ENCODE measurements at regions not wholly inside any gene's neighbourhood (a gene's known extent, or its start where the extent isn't known, plus 50 kb on each side); places are given as distances from the start of the nearest gene placed in this dataset.

GRCh38 chr16:73847090-73847489 lies 449.5 kb upstream of the PSMD7 start:
- Histone ChIP-seq H3K9me3 (ENCODE audit: control insufficient read depth, low read depth, low read length) (no peaks in the 10 kb centered on the region), H3K9ac (ENCODE audit: control insufficient read depth, extremely low read depth, insufficient read depth, low read length) (no peak overlapping the region), H3K36me3 (ENCODE audit: control insufficient read depth in 2 of 2, extremely low read depth in 1 of 2, insufficient read depth in 2 of 2, low read length in 2 of 2) (no peaks in the 10 kb centered on the region), H3K27ac (ENCODE audit: control insufficient read depth, insufficient read depth, low read length) (no peak overlapping the region), H3K4me2 (ENCODE audit: control insufficient read depth, extremely low read depth, insufficient read depth, low read depth, low read length) (no peak overlapping the region), H3K9me1 (ENCODE audit: control insufficient read depth, extremely low read depth, insufficient read depth, low read length) (no peaks in the 10 kb centered on the region), H2AFZ (ENCODE audit: control insufficient read depth, low read length) (no peak overlapping the region), H3K79me2 (ENCODE audit: control insufficient read depth, insufficient read depth, low read length) (no peaks in the 10 kb centered on the region), H3K4me3 (ENCODE audit: control insufficient read depth in 2 of 3, extremely low read depth in 1 of 3, insufficient read depth in 2 of 3, low read depth in 1 of 3, low read length in 3 of 3) (no peak overlapping the region), H3K4me1 (ENCODE audit: control insufficient read depth, extremely low read depth, insufficient read depth, low read length) (no peaks in the 10 kb centered on the region), H3K27me3 (ENCODE audit: control insufficient read depth, extremely low read depth, insufficient read depth, low read length) (no peaks in the 10 kb centered on the region), H4K20me1 (ENCODE audit: control insufficient read depth, extremely low read depth, insufficient read depth, low read length) (no peaks in the 10 kb centered on the region)
- FAIRE-seq (no peak), DNase-seq (ENCODE audit: low read depth, low spot score) (no peak)
- dilution Hi-C loops (cut with MboI; ENCODE audit: extremely low pct_ligation_motif_present, low sequenced_read_pairs): no loop called here
- TF ChIP-seq CTCF (optimal IDR thresholded peaks at IDR 0.05 in 1 of 3, IDR thresholded peaks at IDR 0.05 in 1 of 3, conservative IDR thresholded peaks at IDR 0.05 in 1 of 3; ENCODE audit: extremely low read depth in 1 of 3, insufficient read depth in 2 of 3, low read length in 3 of 3) (no peak), EZH2 (IDR thresholded peaks at IDR 0.05; ENCODE audit: low read length) (no peak)

DNA sequence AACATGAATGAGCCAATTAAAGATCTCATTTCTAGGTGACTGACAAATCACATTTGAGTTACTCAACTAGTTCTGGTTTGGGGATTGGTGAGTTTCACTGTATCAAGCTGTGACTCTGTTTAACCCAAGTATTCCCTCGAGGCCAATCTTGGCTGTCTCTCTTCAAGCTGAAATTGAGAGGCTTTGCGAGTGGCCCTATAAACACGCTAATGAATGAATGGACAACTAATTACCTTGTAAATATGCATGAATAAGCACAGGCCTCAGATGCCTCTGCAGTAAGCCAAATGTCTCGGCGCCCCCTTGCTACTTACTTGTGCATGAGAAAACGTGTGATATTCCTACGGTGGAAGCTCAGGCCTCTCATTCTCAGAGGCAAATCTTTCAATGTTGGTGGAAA lies 450.3 kb upstream of the PSMD7 start:
- Histone ChIP-seq H3K9me1 (ENCODE audit: control insufficient read depth, extremely low read depth, insufficient read depth, low read length) (no peaks in the 10 kb centered on the region), H2AFZ (ENCODE audit: control insufficient read depth, low read length) (no peak overlapping the region), H3K9ac (ENCODE audit: control insufficient read depth, extremely low read depth, insufficient read depth, low read length) (no peak overlapping the region), H3K79me2 (ENCODE audit: control insufficient read depth, insufficient read depth, low read length) (no peaks in the 10 kb centered on the region), H3K4me1 (ENCODE audit: control insufficient read depth, extremely low read depth, insufficient read depth, low read length) (no peaks in the 10 kb centered on the region), H3K4me3 (ENCODE audit: control insufficient read depth in 2 of 3, extremely low read depth in 1 of 3, insufficient read depth in 2 of 3, low read depth in 1 of 3, low read length in 3 of 3) (no peak overlapping the region), H3K27ac (ENCODE audit: control insufficient read depth, insufficient read depth, low read length) (no peak overlapping the region), H3K4me2 (ENCODE audit: control insufficient read depth, extremely low read depth, insufficient read depth, low read depth, low read length) (no peak overlapping the region), H3K27me3 (ENCODE audit: control insufficient read depth, extremely low read depth, insufficient read depth, low read length) (no peaks in the 10 kb centered on the region), H4K20me1 (ENCODE audit: control insufficient read depth, extremely low read depth, insufficient read depth, low read length) (no peaks in the 10 kb centered on the region), H3K36me3 (ENCODE audit: control insufficient read depth in 2 of 2, extremely low read depth in 1 of 2, insufficient read depth in 2 of 2, low read length in 2 of 2) (no peaks in the 10 kb centered on the region), H3K9me3 (ENCODE audit: control insufficient read depth, low read depth, low read length) (no peaks in the 10 kb centered on the region)
- TF ChIP-seq EZH2 (IDR thresholded peaks at IDR 0.05; ENCODE audit: low read length) (no peak), CTCF (optimal IDR thresholded peaks at IDR 0.05 in 1 of 3, IDR thresholded peaks at IDR 0.05 in 1 of 3, conservative IDR thresholded peaks at IDR 0.05 in 1 of 3; ENCODE audit: extremely low read depth in 1 of 3, insufficient read depth in 2 of 3, low read length in 3 of 3) (no peak)
- FAIRE-seq (no peak), DNase-seq (ENCODE audit: low read depth, low spot score) (no peak)
- dilution Hi-C loops (cut with MboI; ENCODE audit: extremely low pct_ligation_motif_present, low sequenced_read_pairs): no loop called here

Measured in keratinocyte (primary cell).